Activated B cell treated with CpG ODN at 0.5 μM for 24 hours (primary cell): ENCODE measurements at regions not wholly inside any gene's neighbourhood (a gene's known extent, or its start where the extent isn't known, plus 50 kb on each side); places are given as distances from the start of the nearest gene placed in this dataset.

Source experiments
- ATAC-seq: fragments of 200-7000 bp; cut with Tn5 transposase; one replicate; pipeline ENCODE4 v1.10.0; 2021; ENCODE audit warnings: low read depth, mild to moderate bottlenecking, moderate library complexity
- CTCF ChIA-PET: fragments of 350-600 bp; sonication (Branson Sonifier 250); formaldehyde crosslinking; loops from one replicate; lab custom pipeline; 2021; ENCODE audit warnings: antibody characterized with exemption; lab: Charles Lee
- POLR2A ChIA-PET: fragments of 350-600 bp; sonication (Branson Sonifier 250); formaldehyde crosslinking; loops from one replicate; lab custom pipeline; 2021; ENCODE audit warnings: antibody characterized with exemption; lab: Charles Lee
- DNase-seq: peaks from one replicate; pipeline ENCODE4 v3.0.0; 2022
- H3K27ac Mint-ChIP-seq: one replicate; pipeline ENCODE4 v1.8.0; 2020; ENCODE audit warnings: mixed read lengths
- H3K27me3 Mint-ChIP-seq: one replicate; pipeline ENCODE4 v1.8.0; 2021; ENCODE audit warnings: mixed read lengths
- H3K36me3 Mint-ChIP-seq: one replicate; pipeline ENCODE4 v1.8.0; 2021; ENCODE audit warnings: low read depth, mixed read lengths
- H3K4me1 Mint-ChIP-seq: one replicate; pipeline ENCODE4 v1.8.0; 2021; ENCODE audit warnings: mixed read lengths
- H3K4me3 Mint-ChIP-seq: one replicate; pipeline ENCODE4 v1.8.0; 2020; ENCODE audit warnings: mild to moderate bottlenecking, mixed read lengths
- H3K9me3 Mint-ChIP-seq: one replicate; pipeline ENCODE4 v1.8.0; 2020; ENCODE audit warnings: mixed read lengths
- intact Hi-C: fragments of 100-400 bp; cut with micrococcal nuclease; formaldehyde crosslinking; loops from one replicate; pipeline ENCODE4 v1.15.1; 2024
- TF ChIP-seq, protein P1 (sequence below): fragments of 200-600 bp; IDR thresholded peaks from one replicate; pipeline ENCODE4 v1.8.0; 2022; ENCODE audit warnings: antibody characterized with exemption, mild to moderate bottlenecking

DNA sequence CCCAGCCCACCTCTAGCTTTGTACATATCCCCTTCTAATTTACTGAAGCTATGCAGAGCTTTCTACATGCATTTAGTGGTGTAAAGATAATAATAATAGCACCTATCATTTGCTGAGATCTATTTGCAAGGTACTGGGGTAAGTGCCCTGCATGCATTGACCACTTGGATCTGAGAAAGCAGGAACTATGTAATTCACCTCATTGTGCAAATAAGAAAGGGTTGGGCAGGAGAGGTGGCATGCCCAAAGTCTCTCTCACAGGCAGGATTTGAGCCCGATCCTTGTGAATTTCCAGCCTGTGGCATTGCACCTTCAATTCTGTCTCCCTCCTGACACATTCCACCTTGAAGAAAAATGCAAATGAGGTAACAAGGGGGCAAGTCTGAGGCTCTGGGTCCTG lies 352.3 kb upstream of the EEF2KMT start:
- H3K9me3 Mint-ChIP-seq: peaks cover 2% of the 10 kb centered on the region
- ATAC-seq (no peak), DNase-seq (no peak)
- no peak overlapping the region for H3K27ac Mint-ChIP-seq
- H3K4me1 Mint-ChIP-seq: no peaks in the 10 kb centered on the region
- TF ChIP-seq, protein P1, sequence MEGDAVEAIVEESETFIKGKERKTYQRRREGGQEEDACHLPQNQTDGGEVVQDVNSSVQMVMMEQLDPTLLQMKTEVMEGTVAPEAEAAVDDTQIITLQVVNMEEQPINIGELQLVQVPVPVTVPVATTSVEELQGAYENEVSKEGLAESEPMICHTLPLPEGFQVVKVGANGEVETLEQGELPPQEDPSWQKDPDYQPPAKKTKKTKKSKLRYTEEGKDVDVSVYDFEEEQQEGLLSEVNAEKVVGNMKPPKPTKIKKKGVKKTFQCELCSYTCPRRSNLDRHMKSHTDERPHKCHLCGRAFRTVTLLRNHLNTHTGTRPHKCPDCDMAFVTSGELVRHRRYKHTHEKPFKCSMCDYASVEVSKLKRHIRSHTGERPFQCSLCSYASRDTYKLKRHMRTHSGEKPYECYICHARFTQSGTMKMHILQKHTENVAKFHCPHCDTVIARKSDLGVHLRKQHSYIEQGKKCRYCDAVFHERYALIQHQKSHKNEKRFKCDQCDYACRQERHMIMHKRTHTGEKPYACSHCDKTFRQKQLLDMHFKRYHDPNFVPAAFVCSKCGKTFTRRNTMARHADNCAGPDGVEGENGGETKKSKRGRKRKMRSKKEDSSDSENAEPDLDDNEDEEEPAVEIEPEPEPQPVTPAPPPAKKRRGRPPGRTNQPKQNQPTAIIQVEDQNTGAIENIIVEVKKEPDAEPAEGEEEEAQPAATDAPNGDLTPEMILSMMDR: no peak
- H3K4me3 Mint-ChIP-seq: no peak overlapping the region
- intact Hi-C loops: no loop called here
- CTCF ChIA-PET: no interaction called here
- no peaks in the 10 kb centered on the region for H3K27me3 Mint-ChIP-seq
- H3K36me3 Mint-ChIP-seq: no peaks in the 10 kb centered on the region
- POLR2A ChIA-PET: no interaction called here

DNA sequence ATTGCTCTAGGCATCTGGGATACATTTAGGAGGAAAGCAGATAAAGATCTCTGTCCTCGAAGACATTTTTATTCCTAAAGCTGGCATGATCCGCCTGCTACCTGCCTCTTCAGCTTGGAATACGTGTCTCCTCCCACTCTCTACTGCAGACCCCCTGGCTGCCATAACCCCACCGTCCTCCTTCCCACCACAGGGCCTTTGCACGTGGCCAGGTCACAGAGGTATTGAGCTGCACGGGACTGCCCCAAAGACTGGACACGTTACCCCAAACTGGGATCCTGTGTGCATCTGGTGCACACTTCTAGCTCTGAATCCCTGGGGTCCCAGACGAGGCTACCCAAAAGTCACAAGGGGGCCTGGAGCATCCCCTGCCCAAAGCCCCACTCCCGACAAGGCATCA lies 351.2 kb upstream of the EEF2KMT start:
- no peak overlapping the region for H3K4me3 Mint-ChIP-seq
- H3K27me3 Mint-ChIP-seq: no peaks in the 10 kb centered on the region
- H3K9me3 Mint-ChIP-seq: peaks cover 2% of the 10 kb centered on the region
- POLR2A ChIA-PET: no interaction called here
- no peak overlapping the region for H3K27ac Mint-ChIP-seq
- ATAC-seq: no peak
- intact Hi-C loops: no loop called here
- no peak for DNase-seq
- CTCF ChIA-PET: no interaction called here
- H3K4me1 Mint-ChIP-seq: no peaks in the 10 kb centered on the region
- H3K36me3 Mint-ChIP-seq: no peaks in the 10 kb centered on the region
- TF ChIP-seq, protein P1: no peak

DNA sequence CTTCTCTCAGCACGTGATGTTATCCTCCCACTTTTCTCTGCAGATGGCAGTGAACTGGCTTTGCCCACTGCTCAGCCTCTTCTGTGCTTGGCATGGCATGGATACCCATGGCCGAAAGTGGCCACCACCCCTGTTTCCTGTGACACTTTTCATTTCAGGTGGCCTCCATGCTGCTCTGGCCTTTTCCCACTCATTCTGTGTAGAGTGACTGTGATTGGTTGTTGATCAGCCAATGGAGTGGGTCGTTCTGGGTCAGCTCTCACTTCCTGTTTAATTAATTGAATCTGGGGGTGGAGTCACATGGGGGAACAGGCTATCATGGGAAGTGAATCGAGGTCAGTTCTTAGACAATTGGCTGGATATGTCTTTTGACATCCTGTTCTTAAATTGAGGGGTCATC lies 350.1 kb upstream of the EEF2KMT start:
- DNase-seq (no peak), ATAC-seq (no peak)
- H3K9me3 Mint-ChIP-seq: peaks cover 2% of the 10 kb centered on the region
- H3K27ac Mint-ChIP-seq: no peak overlapping the region
- no peaks in the 10 kb centered on the region for H3K27me3 Mint-ChIP-seq
- no peak overlapping the region for H3K4me3 Mint-ChIP-seq
- ChIA-PET POLR2A (no interaction called here), CTCF (no interaction called here)
- no peaks in the 10 kb centered on the region for H3K36me3 Mint-ChIP-seq
- H3K4me1 Mint-ChIP-seq: no peaks in the 10 kb centered on the region
- intact Hi-C loops: no loop called here
- TF ChIP-seq, protein P1: no peak

DNA sequence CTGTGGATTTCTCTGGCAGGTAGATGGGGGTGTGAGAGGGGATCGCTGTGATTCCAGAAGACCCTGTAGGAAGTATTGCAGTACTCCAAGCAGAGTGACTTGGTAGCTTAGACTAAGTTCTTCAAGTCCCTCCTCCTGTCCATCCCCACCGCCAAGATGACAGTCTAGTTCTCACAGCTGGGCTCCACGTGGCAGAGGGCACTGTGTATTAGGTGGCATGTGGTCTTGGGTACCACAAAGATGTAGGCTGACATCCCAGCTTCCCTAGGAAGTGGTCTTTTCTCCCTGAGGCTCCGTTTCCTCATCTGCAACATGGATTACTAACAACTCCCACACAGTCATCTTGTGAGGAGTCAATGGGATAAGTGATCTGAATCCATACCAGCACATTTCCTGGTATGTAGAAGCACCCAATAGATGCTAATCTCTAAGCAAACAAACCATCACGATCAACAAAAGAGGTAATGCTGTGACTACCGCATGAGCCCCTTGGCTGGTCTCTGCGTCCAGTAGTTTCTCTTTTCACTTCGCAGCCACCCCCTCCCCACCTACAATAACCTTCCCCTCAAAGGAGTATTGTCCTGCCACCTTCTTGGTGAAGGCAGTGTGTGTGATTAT lies 349.1 kb upstream of the EEF2KMT start:
- TF ChIP-seq, protein P1: no peak
- POLR2A ChIA-PET: no interaction called here
- CTCF ChIA-PET: no interaction called here
- Mint-ChIP-seq H3K4me3 (no peak overlapping the region), H3K27me3 (no peaks in the 10 kb centered on the region), H3K27ac (no peak overlapping the region), H3K4me1 (no peaks in the 10 kb centered on the region), H3K9me3 (peaks cover 5% of the 10 kb centered on the region), H3K36me3 (no peaks in the 10 kb centered on the region)
- no peak for DNase-seq
- intact Hi-C loops: no loop called here
- ATAC-seq: no peak

DNA sequence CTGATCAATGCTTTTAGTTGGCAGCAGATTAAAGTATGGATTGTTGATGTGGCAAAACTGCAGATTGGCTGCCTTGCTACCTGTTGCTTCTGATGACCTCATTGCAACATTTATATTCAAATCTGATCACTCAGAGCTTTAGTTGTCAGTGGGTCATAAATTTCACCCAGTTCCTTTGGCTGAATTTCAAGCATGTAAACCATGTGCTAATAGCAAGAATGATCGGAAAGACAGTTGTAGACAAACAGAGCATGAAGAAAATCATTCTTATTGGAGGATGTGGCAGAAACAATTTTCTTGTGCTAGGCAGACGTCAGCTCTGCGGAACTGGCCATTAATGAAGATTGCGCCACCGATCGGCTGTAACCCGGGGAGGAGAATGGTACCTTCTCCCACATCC lies 346.6 kb upstream of the EEF2KMT start:
- CTCF ChIA-PET: no interaction called here
- TF ChIP-seq, protein P1: no peak
- H3K9me3 Mint-ChIP-seq: peaks cover 13% of the 10 kb centered on the region
- no peaks in the 10 kb centered on the region for H3K36me3 Mint-ChIP-seq
- ATAC-seq (no peak), DNase-seq (no peak)
- no peaks in the 10 kb centered on the region for H3K27me3 Mint-ChIP-seq
- intact Hi-C loops: no loop called here
- no peak overlapping the region for H3K4me3 Mint-ChIP-seq
- POLR2A ChIA-PET: no interaction called here
- H3K27ac Mint-ChIP-seq: no peak overlapping the region
- H3K4me1 Mint-ChIP-seq: no peaks in the 10 kb centered on the region
